ENCODE measurements at regions not wholly inside any gene's neighbourhood (a gene's known extent, or its start where the extent isn't known, plus 50 kb on each side); places are given as distances from the start of the nearest gene placed in this dataset.

- DNase-seq, result no peak
These were observed 216.9 kb downstream of the HAPSTR1 start for GRCh38 chr16:9308356-9308801.

GRCh38 chr16:9308850-9309249 lies 217.4 kb downstream of the HAPSTR1 start:
- DNase-seq, result no peak

GRCh38 chr16:9309844-9310243 lies 218.4 kb downstream of the HAPSTR1 start:
- no peak for DNase-seq

GRCh38 chr16:9311303-9311954 lies 220.0 kb downstream of the HAPSTR1 start:
- DNase-seq, result peak; percentile 51

- no peak for DNase-seq
These were observed 224.6 kb downstream of the HAPSTR1 start for GRCh38 chr16:9316008-9316407.

- DNase-seq, result no peak
These were observed 225.2 kb downstream of the HAPSTR1 start for GRCh38 chr16:9316615-9317014.

GRCh38 chr16:9318764-9319163 lies 227.3 kb downstream of the HAPSTR1 start:
- DNase-seq, result no peak

GRCh38 chr16:9322769-9323168 lies 231.3 kb downstream of the HAPSTR1 start:
- DNase-seq, result no peak

GRCh38 chr16:9323170-9323569 lies 231.7 kb downstream of the HAPSTR1 start:
- no peak for DNase-seq

- DNase-seq, result no peak
These were observed 235.8 kb downstream of the HAPSTR1 start for GRCh38 chr16:9327253-9327652.

GRCh38 chr16:9328411-9328810 lies 237.0 kb downstream of the HAPSTR1 start:
- DNase-seq, result no peak

- no peak for DNase-seq
These were observed 238.7 kb downstream of the HAPSTR1 start for GRCh38 chr16:9330095-9330494.

- no peak for DNase-seq
These were observed 240.1 kb downstream of the HAPSTR1 start for GRCh38 chr16:9331503-9331902.

GRCh38 chr16:9332574-9333148 lies 241.2 kb downstream of the HAPSTR1 start:
- DNase-seq, result no peak

- DNase-seq, result no peak
These were observed 242.0 kb downstream of the HAPSTR1 start for GRCh38 chr16:9333469-9333868.

- DNase-seq, result no peak
These were observed 242.7 kb downstream of the HAPSTR1 start for GRCh38 chr16:9334103-9334502.

- no peak for DNase-seq
These were observed 246.0 kb downstream of the HAPSTR1 start for GRCh38 chr16:9337308-9338032.

- DNase-seq, result no peak
These were observed 246.6 kb downstream of the HAPSTR1 start for GRCh38 chr16:9338068-9338467.

GRCh38 chr16:9338510-9338909 lies 247.1 kb downstream of the HAPSTR1 start:
- DNase-seq, result no peak

GRCh38 chr16:9340526-9341256 lies 249.2 kb downstream of the HAPSTR1 start:
- DNase-seq, result no peak

- no peak for DNase-seq
These were observed 251.8 kb downstream of the HAPSTR1 start for GRCh38 chr16:9343276-9343675.

GRCh38 chr16:9344508-9344907 lies 253.1 kb downstream of the HAPSTR1 start:
- DNase-seq, result no peak

- DNase-seq, result no peak
These were observed 253.6 kb downstream of the HAPSTR1 start for GRCh38 chr16:9345046-9345445.

- DNase-seq, result no peak
These were observed 254.4 kb downstream of the HAPSTR1 start for GRCh38 chr16:9345880-9346279.
